Myocyte (in vitro differentiated cells): ENCODE measurements at regions not wholly inside any gene's neighbourhood (a gene's known extent, or its start where the extent isn't known, plus 50 kb on each side); places are given as distances from the start of the nearest gene placed in this dataset.

Experiments used
- DNase-seq: peaks from one replicate; pipeline ENCODE4 v3.0.0-alpha.2; 2012; ENCODE audit warnings: low read depth

DNA sequence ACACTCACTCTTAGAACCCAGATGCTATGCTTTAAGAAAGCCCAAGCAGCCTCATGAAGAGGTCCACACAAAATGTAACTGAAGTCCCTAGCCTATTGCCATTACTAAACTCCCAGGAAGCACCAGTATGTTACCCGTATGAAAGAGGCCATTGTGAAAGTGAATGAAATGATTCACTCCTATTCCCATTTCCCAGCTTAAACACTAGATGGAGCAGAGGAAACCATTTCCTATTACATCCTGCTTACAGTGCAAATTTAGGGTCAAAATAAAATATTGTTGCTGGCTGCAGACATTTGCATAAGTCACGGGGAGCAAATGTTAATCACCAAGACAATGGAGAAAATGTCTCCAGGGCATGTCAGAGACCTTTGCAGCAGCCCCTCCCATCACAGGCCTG, 989.7 kb upstream of the CRIM1 start:
- DNase-seq = no peak

GRCh38 chr2:35356332-35356731, 999.2 kb upstream of the CRIM1 start:
- no peak for DNase-seq

GRCh38 chr2:35355056-35355455, 1000.5 kb upstream of the CRIM1 start:
- DNase-seq = no peak

DNA sequence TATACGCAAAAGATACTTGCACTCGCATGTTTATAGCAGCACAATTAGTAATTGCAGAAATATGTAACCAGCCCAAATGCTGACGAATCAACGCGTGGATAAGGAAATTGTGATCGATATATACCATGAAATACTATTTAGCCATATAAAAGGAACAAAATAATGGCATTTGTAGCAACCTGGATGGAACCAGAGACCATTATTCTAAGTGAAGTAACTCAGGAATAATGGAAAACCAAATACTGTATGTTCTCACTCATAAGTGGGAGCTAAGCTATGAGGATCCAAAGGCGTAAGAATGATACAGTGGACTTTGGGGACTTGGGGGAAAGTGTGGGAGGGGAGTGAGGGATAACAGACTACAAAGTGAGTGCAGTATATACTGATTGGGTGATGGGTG, 1008.0 kb upstream of the CRIM1 start:
- DNase-seq = no peak

GRCh38 chr2:35343135-35343534, 1012.4 kb upstream of the CRIM1 start:
- no peak for DNase-seq

GRCh38 chr2:35339211-35339610, 1016.4 kb upstream of the CRIM1 start:
- no peak for DNase-seq

DNA sequence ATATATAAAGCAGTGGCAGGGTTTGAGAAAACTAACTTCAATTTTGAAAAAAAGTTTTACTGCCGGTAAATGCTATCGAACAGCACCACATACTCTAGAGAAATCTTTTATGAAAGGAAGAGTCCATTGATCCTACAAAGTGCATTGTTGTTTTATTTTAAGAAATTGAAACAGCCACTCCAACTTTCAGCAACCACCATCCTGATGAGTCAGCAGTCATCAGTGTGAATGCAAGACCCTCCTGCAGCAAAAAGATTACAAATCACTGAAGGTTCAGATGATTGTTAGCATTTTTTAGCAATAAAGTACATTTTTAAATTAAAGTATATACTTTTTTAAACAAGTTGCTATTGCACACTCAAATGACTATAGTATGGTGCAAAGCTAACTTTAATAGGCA, 1017.7 kb upstream of the CRIM1 start:
- DNase-seq = no peak

- DNase-seq = no peak
Observed at GRCh38 chr2:35314049-35314448, 1041.5 kb upstream of the CRIM1 start.

- no peak for DNase-seq
Observed at GRCh38 chr2:35301369-35301768, 1054.2 kb upstream of the CRIM1 start.

- DNase-seq = no peak
Observed at GRCh38 chr2:35298493-35298892, 1057.1 kb upstream of the CRIM1 start.

- DNase-seq = no peak
Observed at GRCh38 chr2:35297403-35297802, 1058.2 kb upstream of the CRIM1 start.

DNA sequence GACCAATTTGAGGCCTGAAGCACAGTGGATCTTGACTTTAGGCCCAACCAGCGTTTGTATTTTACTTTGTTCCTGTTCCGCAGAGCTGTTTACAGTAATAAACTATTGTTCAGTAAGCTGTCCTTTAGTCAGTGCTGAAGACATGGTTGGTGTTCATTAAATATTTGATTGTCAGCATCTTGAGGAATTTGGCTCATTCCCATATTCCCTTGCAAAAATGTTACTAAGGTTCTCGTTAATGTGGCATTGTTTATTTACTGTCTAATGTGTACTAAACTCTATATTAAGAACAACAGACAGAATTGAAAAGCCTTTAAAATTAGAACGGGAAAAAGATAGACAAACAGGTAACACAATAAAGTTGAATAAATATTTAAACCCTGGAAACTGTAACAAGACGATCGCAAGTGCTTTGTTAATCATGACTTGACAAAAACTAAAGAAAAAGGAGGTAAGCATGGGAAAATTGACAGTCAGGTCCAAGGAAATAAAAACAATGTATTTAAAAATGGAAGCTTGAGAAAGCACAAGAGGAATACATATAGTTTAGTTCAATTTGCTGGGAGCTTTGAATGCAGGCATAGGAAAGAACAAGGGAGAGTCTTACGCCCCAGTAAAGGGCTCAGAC, 1060.8 kb upstream of the CRIM1 start:
- no peak for DNase-seq

DNA sequence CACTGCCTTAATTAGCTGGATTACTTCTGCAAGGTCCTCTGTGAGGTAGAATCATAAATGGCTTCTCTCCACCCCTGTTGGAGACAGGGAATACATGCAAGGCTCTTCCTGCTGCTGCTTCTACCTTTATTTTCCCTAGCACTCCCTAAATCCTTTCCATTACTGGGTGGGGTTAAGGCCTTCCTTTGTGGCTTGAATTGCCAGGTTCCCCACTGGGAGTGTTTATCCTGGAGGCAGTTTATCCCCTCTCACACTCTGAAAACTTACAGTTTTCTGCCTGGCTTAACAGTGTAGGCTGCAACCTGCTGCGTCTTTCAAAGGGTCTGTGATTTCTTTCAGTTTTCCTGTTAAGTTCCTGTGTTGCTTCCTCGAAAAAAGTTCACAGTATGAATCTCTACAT, 1062.3 kb upstream of the CRIM1 start:
- no peak for DNase-seq

DNA sequence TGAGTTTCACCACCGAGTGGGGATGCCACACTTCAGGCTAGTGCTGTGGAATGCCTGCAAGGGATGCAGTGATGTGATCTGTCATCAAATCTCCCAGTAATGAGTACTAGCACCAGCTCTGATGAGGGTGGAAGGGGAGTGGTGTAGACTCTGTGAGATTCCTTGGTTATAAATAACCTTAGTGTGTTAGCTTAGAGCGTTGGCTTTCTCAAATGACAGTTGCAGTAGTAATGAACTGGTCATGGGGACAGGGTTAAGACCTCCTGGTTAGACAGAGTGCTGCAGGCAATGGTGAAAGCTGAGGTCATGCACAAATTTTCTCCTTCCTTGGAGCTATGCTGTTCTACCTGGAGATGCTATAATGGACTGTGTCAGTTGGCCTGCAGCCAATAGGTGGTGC, 1063.4 kb upstream of the CRIM1 start:
- DNase-seq = no peak

DNA sequence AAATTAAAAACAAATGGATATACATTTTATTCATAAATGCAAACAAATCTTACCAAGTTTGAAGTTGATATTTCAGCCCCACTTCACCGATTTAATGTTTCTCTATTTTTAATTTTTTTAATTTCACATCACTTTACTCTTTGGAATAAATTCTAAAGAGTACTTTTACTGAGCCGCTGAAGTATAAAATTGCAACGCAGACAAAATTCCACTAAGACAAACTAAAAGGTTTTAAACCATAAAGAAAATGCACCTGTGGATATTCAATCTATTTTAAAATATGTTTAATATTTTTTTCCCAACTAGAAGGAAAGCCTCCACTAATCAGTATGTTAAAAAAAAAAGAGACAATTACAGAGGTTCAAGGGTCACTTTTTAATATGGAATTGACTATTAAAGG, 1073.9 kb upstream of the CRIM1 start:
- DNase-seq = no peak

- DNase-seq = no peak
Observed at GRCh38 chr2:35255826-35256225, 1099.8 kb upstream of the CRIM1 start.

GRCh38 chr2:35251156-35251555, 1104.4 kb upstream of the CRIM1 start:
- DNase-seq = no peak

DNA sequence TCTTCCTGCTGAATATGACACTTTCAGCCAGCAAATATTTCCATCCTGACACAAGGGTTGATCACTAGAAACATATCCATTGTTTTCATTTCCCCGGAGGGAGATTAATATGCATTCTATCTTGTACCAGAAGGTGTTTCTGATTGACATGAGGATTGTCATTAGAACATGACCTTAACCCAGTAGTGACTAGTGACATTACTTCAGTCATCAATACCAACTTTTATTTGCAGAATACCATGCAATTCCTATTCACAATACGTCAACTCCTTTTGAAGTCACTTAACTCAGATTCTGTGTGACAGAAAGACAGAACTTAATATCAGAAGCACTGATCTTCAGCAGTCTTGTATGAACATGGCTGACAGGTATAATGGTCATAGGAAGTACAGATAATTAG, 1108.9 kb upstream of the CRIM1 start:
- no peak for DNase-seq

DNA sequence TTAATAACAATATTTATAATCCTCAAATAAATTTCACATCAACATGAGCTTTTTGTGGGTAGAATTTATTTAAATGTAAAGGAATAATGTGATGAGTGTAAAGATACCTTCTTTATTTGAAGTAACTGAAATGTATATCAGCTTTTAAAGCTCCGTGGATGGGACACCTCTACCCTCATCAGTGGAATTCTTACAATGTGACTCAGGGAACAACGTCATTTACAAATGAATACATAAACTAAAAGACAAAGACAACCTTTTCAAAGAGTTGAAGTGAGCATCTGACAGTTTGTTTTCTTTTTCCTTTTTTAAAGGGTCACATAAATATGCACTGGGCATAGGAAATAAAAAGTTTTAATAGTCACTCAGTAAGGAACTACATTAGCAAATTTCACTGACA, 1127.0 kb upstream of the CRIM1 start:
- DNase-seq = no peak

DNA sequence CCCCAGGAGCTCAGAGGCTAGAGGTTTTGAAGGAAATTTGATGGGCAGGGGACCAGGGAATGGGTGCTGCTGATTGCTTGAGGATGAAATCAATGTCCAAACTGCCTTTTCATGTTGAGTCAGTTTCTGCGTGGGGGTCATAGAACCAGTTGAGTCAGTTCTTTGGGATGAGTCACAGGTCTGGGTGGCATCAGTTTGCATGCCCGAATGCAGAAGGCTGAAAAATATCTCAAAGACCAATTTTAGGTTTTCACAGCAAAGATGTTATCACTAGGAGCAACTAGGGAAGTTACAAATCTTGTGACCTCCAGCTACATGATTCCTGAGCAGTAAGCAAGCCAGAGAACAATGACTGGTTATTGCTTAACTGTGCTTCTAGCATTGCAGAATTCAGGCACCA, 1135.1 kb upstream of the CRIM1 start:
- no peak for DNase-seq

GRCh38 chr2:35204881-35205280, 1150.7 kb upstream of the CRIM1 start:
- no peak for DNase-seq

DNA sequence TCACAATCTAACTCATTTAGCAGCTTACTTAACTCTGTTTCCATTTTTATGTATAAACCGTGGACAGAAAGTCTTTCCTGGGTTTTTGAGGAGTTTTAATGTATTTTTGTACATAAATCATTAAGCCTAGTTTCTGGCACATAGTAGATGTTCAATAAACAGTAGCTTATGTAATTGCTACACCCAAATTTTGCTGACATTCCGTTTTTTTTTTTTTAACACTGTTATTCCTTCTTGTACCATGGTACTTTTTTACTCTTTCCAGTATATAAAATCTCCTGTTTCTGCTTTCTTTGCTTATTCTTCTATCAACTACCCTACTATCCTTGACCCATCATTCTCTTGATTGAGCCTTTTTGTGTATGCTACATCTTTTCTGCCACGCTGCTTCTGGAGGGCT, 1151.3 kb upstream of the CRIM1 start:
- no peak for DNase-seq

GRCh38 chr2:35199298-35199697, 1156.3 kb upstream of the CRIM1 start:
- DNase-seq = no peak

GRCh38 chr2:35185861-35186412, 1169.6 kb upstream of the CRIM1 start:
- DNase-seq = no peak
